ENCODE measurements at regions not wholly inside any gene's neighbourhood (a gene's known extent, or its start where the extent isn't known, plus 50 kb on each side); places are given as distances from the start of the nearest gene placed in this dataset.

DNA sequence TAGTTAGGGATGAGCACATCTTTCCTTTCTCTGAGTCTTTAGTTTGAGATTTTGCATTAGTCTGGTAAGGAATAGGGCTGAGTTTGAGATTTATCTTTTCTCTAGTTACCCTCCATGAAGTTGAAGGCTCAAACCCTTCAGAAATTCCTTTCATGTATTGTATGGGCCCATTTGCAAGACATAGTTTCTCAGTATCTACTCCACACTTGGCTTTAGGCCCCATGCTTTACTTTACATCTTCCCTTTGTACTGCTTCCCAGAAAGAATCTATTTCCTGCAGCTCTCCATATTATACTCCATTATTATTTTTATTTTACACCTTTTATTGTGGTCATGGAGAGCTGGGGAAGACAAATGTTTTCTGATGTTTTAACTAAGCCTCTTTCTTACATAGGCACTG lies 1038.2 kb downstream of the TECRL start:
- TF ChIP-seq, protein P1, sequence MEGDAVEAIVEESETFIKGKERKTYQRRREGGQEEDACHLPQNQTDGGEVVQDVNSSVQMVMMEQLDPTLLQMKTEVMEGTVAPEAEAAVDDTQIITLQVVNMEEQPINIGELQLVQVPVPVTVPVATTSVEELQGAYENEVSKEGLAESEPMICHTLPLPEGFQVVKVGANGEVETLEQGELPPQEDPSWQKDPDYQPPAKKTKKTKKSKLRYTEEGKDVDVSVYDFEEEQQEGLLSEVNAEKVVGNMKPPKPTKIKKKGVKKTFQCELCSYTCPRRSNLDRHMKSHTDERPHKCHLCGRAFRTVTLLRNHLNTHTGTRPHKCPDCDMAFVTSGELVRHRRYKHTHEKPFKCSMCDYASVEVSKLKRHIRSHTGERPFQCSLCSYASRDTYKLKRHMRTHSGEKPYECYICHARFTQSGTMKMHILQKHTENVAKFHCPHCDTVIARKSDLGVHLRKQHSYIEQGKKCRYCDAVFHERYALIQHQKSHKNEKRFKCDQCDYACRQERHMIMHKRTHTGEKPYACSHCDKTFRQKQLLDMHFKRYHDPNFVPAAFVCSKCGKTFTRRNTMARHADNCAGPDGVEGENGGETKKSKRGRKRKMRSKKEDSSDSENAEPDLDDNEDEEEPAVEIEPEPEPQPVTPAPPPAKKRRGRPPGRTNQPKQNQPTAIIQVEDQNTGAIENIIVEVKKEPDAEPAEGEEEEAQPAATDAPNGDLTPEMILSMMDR (IDR thresholded peaks at IDR 0.05), result no peak
- no peak for TF ChIP-seq EP300 (IDR thresholded peaks at IDR 0.05)
- TF ChIP-seq POLR2A (IDR thresholded peaks at IDR 0.05), result no peak
- TF ChIP-seq POLR2AphosphoS5 (IDR thresholded peaks at IDR 0.05), result no peak
- Histone ChIP-seq H3K4me3 (no peak overlapping the region), H3K27me3 (no peaks in the 10 kb centered on the region), H3K36me3 (no peaks in the 10 kb centered on the region), H3K9me3 (no peaks in the 10 kb centered on the region), H3K4me1 (no peaks in the 10 kb centered on the region), H3K27ac (no peak overlapping the region)
- no peak for DNase-seq (ENCODE audit: low spot score in 2 of 2)

DNA sequence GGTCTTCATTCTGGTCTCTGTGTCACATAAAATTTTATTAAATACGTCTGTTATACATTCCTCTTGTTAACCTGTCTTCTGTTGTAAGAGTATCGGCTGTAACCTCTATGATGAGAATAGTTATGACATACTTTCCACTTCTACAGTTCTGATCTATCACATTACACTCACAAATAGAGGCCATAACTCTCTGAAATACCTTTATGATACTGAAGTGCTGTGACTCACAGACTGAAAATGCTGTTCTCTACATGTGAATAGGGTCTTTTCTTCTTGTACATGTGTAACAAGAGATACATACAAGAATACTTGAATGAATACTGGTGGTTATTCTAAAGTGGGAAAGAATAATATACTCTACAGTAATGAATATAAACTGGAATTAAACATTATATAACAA lies 1047.6 kb downstream of the TECRL start:
- no peak overlapping the region for H3K27ac ChIP-seq
- no peak for DNase-seq (ENCODE audit: low spot score in 2 of 2)
- H3K9me3 ChIP-seq, result no peaks in the 10 kb centered on the region
- TF ChIP-seq EP300 (IDR thresholded peaks at IDR 0.05), result no peak
- TF ChIP-seq POLR2AphosphoS5 (IDR thresholded peaks at IDR 0.05), result no peak
- no peak for TF ChIP-seq POLR2A (IDR thresholded peaks at IDR 0.05)
- TF ChIP-seq, protein P1 (IDR thresholded peaks at IDR 0.05), result no peak
- no peaks in the 10 kb centered on the region for H3K4me1 ChIP-seq
- H3K4me3 ChIP-seq, result no peak overlapping the region
- H3K27me3 ChIP-seq, result no peaks in the 10 kb centered on the region
- WGBS, result 86% methylated on average over 2 of the region's 2 CpGs
- no peaks in the 10 kb centered on the region for H3K36me3 ChIP-seq

DNA sequence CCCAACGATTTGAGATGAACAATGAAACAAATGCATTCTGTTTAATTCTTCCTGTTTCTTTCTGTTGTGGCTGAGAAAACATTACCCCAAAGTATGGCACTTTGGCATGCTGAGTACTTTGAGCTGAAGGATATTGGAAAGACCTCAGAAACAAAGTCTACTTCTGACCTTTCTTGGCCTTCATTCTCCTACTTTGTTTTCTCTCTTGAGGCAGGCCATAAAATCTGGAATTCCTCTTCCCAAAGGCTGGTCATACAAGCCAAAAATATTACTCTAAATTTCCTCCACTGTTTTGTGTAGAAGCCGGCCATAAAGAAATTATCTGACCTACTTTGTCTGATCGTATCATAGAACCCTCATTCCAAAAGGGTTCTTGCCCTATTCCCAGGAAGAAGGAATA lies 1048.2 kb downstream of the TECRL start:
- H3K4me3 ChIP-seq, result no peak overlapping the region
- no peak for DNase-seq (ENCODE audit: low spot score in 2 of 2)
- no peak overlapping the region for H3K27ac ChIP-seq
- whole genome bisulfite sequencing, result 70% methylated on average over 3 of the region's 3 CpGs
- no peaks in the 10 kb centered on the region for H3K9me3 ChIP-seq
- TF ChIP-seq POLR2A (IDR thresholded peaks at IDR 0.05) (no peak), POLR2AphosphoS5 (IDR thresholded peaks at IDR 0.05) (no peak), EP300 (IDR thresholded peaks at IDR 0.05) (no peak)
- TF ChIP-seq, protein P1 (IDR thresholded peaks at IDR 0.05), result no peak
- H3K27me3 ChIP-seq, result no peaks in the 10 kb centered on the region
- H3K4me1 ChIP-seq, result no peaks in the 10 kb centered on the region
- no peaks in the 10 kb centered on the region for H3K36me3 ChIP-seq

DNA sequence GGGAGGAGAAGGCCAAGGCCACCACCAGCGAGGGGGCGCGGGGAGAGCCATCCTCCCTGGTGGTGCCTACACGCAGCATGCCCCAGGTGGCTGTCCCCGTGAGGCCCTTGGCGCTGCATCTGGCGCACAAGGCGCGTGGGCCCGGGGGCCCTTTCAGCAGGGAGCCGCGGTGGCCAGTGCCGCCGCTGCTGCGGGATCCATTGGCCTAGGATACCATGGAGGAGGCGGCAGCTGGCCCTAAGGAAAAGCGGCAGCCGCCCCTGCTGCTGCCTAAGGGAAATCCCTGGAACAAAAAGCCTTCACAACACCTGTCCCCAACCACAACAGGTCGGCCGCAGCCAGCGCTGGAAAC lies 1059.6 kb downstream of the TECRL start:
- 92% methylated on average over 11 of the region's 21 CpGs for WGBS
- no peak overlapping the region for H3K27ac ChIP-seq
- H3K27me3 ChIP-seq, result no peaks in the 10 kb centered on the region
- no peak for DNase-seq (ENCODE audit: low spot score in 2 of 2)
- H3K4me3 ChIP-seq, result no peak overlapping the region
- TF ChIP-seq EP300 (IDR thresholded peaks at IDR 0.05) (no peak), POLR2AphosphoS5 (IDR thresholded peaks at IDR 0.05) (no peak), POLR2A (IDR thresholded peaks at IDR 0.05) (no peak)
- TF ChIP-seq, protein P1 (IDR thresholded peaks at IDR 0.05), result no peak
- no peaks in the 10 kb centered on the region for H3K36me3 ChIP-seq
- H3K4me1 ChIP-seq, result no peaks in the 10 kb centered on the region
- H3K9me3 ChIP-seq, result no peaks in the 10 kb centered on the region

DNA sequence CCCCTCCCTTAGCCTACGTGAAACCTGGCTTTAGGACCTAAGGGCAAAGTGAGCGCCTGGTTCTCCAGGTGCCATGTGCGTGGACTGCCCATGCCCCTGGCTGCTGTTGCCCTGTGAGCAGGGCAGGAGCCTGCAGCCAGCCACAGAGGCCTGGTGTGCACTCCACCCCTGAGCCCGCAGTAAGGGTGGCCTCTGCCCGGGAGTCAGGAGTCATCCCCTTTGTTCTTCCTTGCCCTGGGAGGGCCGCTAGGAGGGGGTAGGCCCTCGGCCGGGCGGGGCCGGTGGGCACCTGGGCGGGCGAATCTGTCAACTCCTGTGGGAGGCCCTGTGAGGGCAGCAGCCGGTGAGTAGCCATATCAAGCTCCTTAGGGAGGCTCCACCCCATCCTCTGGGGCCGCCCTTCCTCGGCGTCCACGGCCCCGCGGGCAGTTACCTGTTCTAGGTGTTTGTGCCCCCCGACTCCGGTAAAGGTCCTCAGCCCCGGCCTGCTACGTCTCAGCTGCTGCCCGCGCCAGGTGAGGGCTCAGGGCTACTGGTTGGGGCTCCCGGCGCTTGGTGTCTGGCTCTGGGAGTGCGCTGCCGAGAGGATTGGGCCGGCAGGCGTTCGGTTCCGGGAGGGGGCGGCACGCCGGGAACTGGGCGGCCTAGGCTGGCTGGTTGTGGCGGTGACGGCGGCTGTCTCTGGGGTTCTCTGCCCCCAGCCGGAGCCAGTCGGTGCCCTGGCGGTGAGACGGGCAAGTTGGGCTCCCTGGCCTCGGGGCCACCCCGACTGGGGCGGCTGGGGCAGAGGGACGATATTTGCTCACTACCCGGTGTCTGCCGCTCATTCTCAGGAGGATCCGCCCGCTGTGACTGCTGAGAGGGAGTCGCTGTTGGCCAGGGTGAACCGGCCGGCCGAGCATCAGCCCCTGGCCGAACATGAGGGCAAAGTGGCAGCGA lies 1060.2 kb downstream of the TECRL start:
- no peaks in the 10 kb centered on the region for H3K27me3 ChIP-seq
- TF ChIP-seq, protein P1 (IDR thresholded peaks at IDR 0.05), result no peak
- no peak for TF ChIP-seq POLR2A (IDR thresholded peaks at IDR 0.05)
- no peak for TF ChIP-seq EP300 (IDR thresholded peaks at IDR 0.05)
- TF ChIP-seq POLR2AphosphoS5 (IDR thresholded peaks at IDR 0.05), result no peak
- H3K9me3 ChIP-seq, result no peaks in the 10 kb centered on the region

More for the DNA sequence above, 1060.2 kb downstream of the TECRL start:
- no peaks in the 10 kb centered on the region for H3K4me1 ChIP-seq
- DNase-seq (ENCODE audit: low spot score in 2 of 2), result no peak
- 90% methylated on average over 24 of the region's 58 CpGs for WGBS
- H3K36me3 ChIP-seq, result no peaks in the 10 kb centered on the region
- no peak overlapping the region for H3K4me3 ChIP-seq
- H3K27ac ChIP-seq, result no peak overlapping the region
